Ascending aorta (tissue), 2 donors: ENCODE measurements at regions not wholly inside any gene's neighbourhood (a gene's known extent, or its start where the extent isn't known, plus 50 kb on each side); places are given as distances from the start of the nearest gene placed in this dataset.

Experiments
- DNase-seq, 2 donors: peaks; one replicate each; pipeline ENCODE4 v3.0.0-alpha.2; 2019; ENCODE audit warnings: low spot score in 2 of 2
- H3K27ac ChIP-seq, 2 donors: fragments of 200-600 bp; sonication (generic); one replicate each; pipeline ENCODE4 v1.5.1; 2016 to 2017; ENCODE audit warnings: mild to moderate bottlenecking in 1 of 2
- H3K27me3 ChIP-seq: fragments of 200-600 bp; sonication (generic); one replicate; pipeline ENCODE4 v1.5.1; 2017
- H3K36me3 ChIP-seq, 2 donors: fragments of 200-600 bp; sonication (generic); one replicate each; pipeline ENCODE4 v1.5.1; 2016
- H3K4me1 ChIP-seq, 2 donors: fragments of 200-600 bp; sonication (generic); one replicate each; pipeline ENCODE4 v1.5.1; 2016 to 2017; ENCODE audit warnings: mild to moderate bottlenecking in 1 of 2
- H3K4me3 ChIP-seq, 2 donors: fragments of 200-600 bp; sonication (generic); one replicate each; pipeline ENCODE4 v1.5.1; 2016 to 2017; ENCODE audit warnings: mild to moderate bottlenecking in 1 of 2
- H3K9me3 ChIP-seq, 2 donors: fragments of 200-600 bp; sonication (generic); one replicate each; pipeline ENCODE4 v1.5.1; 2016
- intact Hi-C: fragments of 100-400 bp; cut with DNase I; formaldehyde crosslinking; loops from one replicate; pipeline ENCODE4 v1.15.1; 2023
- TF ChIP-seq, protein P1 (sequence below), 3 experiments: fragments of 200-600 bp in 2 of 3; fragments of 450-650 bp in 1 of 3; sonication (generic) in 2 of 3; IDR thresholded peaks; one replicate each; pipeline ENCODE4 v1.5.1; 2016 to 2019; ENCODE audit warnings: antibody characterized with exemption in 3 of 3, mild to moderate bottlenecking in 1 of 3, moderate library complexity in 1 of 3

GRCh38 chr9:18207735-18208134 is 266.2 kb upstream of the ADAMTSL1 start:
- Histone ChIP-seq H3K4me1 (peaks cover 0 to 3% of the 10 kb centered on the region in 2 donors), H3K36me3 (no peaks in the 10 kb centered on the region), H3K27me3 (no peaks in the 10 kb centered on the region), H3K27ac (no peak overlapping the region), H3K4me3 (no peak overlapping the region), H3K9me3 (no peaks in the 10 kb centered on the region)
- intact Hi-C loops = loop anchor here (5.0 kb wide), 1 partner anchor 60 kb away; no protein-coding TSS in a partner anchor
- DNase-seq = no peak
- TF ChIP-seq, protein P1, sequence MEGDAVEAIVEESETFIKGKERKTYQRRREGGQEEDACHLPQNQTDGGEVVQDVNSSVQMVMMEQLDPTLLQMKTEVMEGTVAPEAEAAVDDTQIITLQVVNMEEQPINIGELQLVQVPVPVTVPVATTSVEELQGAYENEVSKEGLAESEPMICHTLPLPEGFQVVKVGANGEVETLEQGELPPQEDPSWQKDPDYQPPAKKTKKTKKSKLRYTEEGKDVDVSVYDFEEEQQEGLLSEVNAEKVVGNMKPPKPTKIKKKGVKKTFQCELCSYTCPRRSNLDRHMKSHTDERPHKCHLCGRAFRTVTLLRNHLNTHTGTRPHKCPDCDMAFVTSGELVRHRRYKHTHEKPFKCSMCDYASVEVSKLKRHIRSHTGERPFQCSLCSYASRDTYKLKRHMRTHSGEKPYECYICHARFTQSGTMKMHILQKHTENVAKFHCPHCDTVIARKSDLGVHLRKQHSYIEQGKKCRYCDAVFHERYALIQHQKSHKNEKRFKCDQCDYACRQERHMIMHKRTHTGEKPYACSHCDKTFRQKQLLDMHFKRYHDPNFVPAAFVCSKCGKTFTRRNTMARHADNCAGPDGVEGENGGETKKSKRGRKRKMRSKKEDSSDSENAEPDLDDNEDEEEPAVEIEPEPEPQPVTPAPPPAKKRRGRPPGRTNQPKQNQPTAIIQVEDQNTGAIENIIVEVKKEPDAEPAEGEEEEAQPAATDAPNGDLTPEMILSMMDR (IDR thresholded peaks at IDR 0.05) = no peak

DNA sequence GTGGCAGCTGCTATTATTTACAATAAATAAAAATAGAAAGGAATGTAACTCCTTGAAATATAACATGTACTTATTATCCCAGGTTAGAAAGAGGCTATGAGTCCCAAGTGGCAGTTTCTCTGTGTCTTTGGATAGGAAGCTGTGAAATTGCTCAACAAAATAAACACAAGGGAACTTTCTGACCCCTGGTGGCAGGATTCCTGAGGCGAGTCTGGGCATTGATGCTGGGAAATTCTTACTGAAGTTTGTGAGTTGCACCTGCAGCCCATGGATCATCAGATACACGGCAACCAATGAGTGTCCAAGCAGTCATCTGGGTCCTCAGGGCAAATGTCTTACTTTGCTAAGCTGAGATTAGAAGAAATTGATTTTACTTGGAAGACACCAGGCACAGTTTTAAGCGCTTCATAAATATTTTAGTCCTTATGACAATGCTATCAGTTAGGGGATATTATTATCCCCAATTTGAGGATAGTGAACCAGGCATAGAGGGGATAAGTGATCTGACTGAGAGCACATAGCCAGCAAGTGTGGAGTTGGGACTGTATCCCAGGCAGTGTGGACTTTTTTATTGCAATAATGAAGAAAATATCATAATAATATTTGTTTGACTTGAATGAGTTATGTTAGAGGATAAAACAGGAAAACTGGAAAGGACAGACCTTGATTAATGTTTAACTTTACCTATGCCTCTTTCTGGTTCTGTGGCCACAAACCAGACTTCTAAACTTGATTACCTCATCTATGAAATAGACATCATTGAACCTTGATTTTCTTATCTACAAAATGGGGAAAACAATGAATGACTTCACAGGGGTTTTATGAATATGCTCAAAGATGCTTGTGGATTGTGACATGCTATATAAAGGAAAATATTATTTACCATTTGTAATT is 265.5 kb upstream of the ADAMTSL1 start:
- peaks cover 0 to 3% of the 10 kb centered on the region in 2 donors for H3K4me1 ChIP-seq
- TF ChIP-seq, protein P1 (IDR thresholded peaks at IDR 0.05) = peak; percentile 10 to 68 (median 47)
- H3K27ac ChIP-seq = no peak overlapping the region
- no peaks in the 10 kb centered on the region for H3K36me3 ChIP-seq
- H3K4me3 ChIP-seq = no peak overlapping the region
- H3K9me3 ChIP-seq = no peaks in the 10 kb centered on the region
- intact Hi-C loops = loop anchor here (5.0 kb wide), 1 partner anchor 61 kb away; no protein-coding TSS in a partner anchor
- no peaks in the 10 kb centered on the region for H3K27me3 ChIP-seq
- DNase-seq = peak in 1 of 2 donors; percentile 69

- no peak for DNase-seq
- H3K4me3 ChIP-seq = no peak overlapping the region
- intact Hi-C loops = no loop called here
- no peaks in the 10 kb centered on the region for H3K9me3 ChIP-seq
- H3K4me1 ChIP-seq = no peaks in the 10 kb centered on the region
- H3K27ac ChIP-seq = no peak overlapping the region
- TF ChIP-seq, protein P1 (IDR thresholded peaks at IDR 0.05) = no peak
- no peaks in the 10 kb centered on the region for H3K27me3 ChIP-seq
- no peaks in the 10 kb centered on the region for H3K36me3 ChIP-seq
Measured at GRCh38 chr9:18215626-18216025, 258.3 kb upstream of the ADAMTSL1 start.

- H3K36me3 ChIP-seq = no peaks in the 10 kb centered on the region
- intact Hi-C loops = no loop called here
- no peaks in the 10 kb centered on the region for H3K27me3 ChIP-seq
- TF ChIP-seq, protein P1 (IDR thresholded peaks at IDR 0.05) = no peak
- no peak overlapping the region for H3K4me3 ChIP-seq
- H3K4me1 ChIP-seq = no peaks in the 10 kb centered on the region
- no peak for DNase-seq
- no peaks in the 10 kb centered on the region for H3K9me3 ChIP-seq
- no peak overlapping the region for H3K27ac ChIP-seq
Measured at GRCh38 chr9:18216376-18216775, 257.6 kb upstream of the ADAMTSL1 start.

DNA sequence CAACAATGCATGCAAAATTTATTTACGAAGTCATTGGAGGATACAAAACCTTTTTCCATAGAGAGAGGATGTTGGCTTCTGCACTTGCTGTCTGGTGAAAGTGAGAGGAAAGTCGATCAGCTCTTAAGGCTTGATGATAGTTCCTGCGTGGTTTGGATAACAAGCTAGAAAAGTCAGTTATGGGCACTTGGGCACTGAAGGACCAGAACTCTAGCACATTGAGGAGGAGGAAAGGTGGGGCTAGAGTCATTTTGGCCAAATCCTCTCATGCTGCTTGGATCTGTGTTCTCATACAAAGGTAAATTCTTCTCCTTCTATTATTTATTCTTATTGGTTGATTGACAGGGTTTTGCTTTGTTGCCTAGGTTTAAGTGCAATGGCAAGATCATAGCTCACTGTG is 245.9 kb upstream of the ADAMTSL1 start:
- no peaks in the 10 kb centered on the region for H3K27me3 ChIP-seq
- no peaks in the 10 kb centered on the region for H3K4me1 ChIP-seq
- no peak overlapping the region for H3K4me3 ChIP-seq
- TF ChIP-seq, protein P1 (IDR thresholded peaks at IDR 0.05) = no peak
- DNase-seq = no peak
- H3K27ac ChIP-seq = no peak overlapping the region
- intact Hi-C loops = no loop called here
- no peaks in the 10 kb centered on the region for H3K36me3 ChIP-seq
- no peaks in the 10 kb centered on the region for H3K9me3 ChIP-seq
